ENCODE measurements at regions not wholly inside any gene's neighbourhood (a gene's known extent, or its start where the extent isn't known, plus 50 kb on each side); places are given as distances from the start of the nearest gene placed in this dataset.
"Not testable (repeated sequence)": the region's sequence is repeated elsewhere in the genome, so short reads cannot be mapped to it uniquely, and the experiment has no call there.

GRCh38 chr6:150694889-150695288 lies 95.2 kb downstream of the PLEKHG1 start:
- Histone ChIP-seq H3K27ac (no peak overlapping the region), H3K9me3 (no peaks in the 10 kb centered on the region), H3K4me3 (no peak overlapping the region), H3K36me3 (no peaks in the 10 kb centered on the region), H3K4me1 (ENCODE audit: insufficient read depth) (peaks cover 5% of the 10 kb centered on the region), H3K27me3 (no peaks in the 10 kb centered on the region)
- intact Hi-C loops (cut with DNase I): loop anchor here in 1 of 4 donors (10.0 kb wide), 1 partner anchor 100 kb away; no protein-coding TSS in a partner anchor
- TF ChIP-seq, protein P1, sequence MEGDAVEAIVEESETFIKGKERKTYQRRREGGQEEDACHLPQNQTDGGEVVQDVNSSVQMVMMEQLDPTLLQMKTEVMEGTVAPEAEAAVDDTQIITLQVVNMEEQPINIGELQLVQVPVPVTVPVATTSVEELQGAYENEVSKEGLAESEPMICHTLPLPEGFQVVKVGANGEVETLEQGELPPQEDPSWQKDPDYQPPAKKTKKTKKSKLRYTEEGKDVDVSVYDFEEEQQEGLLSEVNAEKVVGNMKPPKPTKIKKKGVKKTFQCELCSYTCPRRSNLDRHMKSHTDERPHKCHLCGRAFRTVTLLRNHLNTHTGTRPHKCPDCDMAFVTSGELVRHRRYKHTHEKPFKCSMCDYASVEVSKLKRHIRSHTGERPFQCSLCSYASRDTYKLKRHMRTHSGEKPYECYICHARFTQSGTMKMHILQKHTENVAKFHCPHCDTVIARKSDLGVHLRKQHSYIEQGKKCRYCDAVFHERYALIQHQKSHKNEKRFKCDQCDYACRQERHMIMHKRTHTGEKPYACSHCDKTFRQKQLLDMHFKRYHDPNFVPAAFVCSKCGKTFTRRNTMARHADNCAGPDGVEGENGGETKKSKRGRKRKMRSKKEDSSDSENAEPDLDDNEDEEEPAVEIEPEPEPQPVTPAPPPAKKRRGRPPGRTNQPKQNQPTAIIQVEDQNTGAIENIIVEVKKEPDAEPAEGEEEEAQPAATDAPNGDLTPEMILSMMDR (IDR thresholded peaks at IDR 0.05): no peak
- TF ChIP-seq POLR2A (IDR thresholded peaks at IDR 0.05): no peak
- no peak for TF ChIP-seq EP300 (IDR thresholded peaks at IDR 0.05)
- DNase-seq: no peak

GRCh38 chr6:150695652-150696051 lies 96.0 kb downstream of the PLEKHG1 start:
- no peaks in the 10 kb centered on the region for H3K36me3 ChIP-seq
- no peaks in the 10 kb centered on the region for H3K27me3 ChIP-seq
- intact Hi-C loops (cut with DNase I): loop anchor here in 1 of 4 donors (10.0 kb wide), 1 partner anchor 99 kb away; no protein-coding TSS in a partner anchor
- H3K4me3 ChIP-seq: no peak overlapping the region
- WGBS, 3 donors: 47 to 68% (median 54%) methylated on average over 2 of the region's 2 CpGs
- no peak overlapping the region for H3K27ac ChIP-seq
- peaks cover 5% of the 10 kb centered on the region for H3K4me1 ChIP-seq (ENCODE audit: insufficient read depth)
- no peak for TF ChIP-seq POLR2A (IDR thresholded peaks at IDR 0.05)
- no peak for TF ChIP-seq EP300 (IDR thresholded peaks at IDR 0.05)
- TF ChIP-seq, protein P1 (IDR thresholded peaks at IDR 0.05): no peak
- no peaks in the 10 kb centered on the region for H3K9me3 ChIP-seq
- DNase-seq: no peak

DNA sequence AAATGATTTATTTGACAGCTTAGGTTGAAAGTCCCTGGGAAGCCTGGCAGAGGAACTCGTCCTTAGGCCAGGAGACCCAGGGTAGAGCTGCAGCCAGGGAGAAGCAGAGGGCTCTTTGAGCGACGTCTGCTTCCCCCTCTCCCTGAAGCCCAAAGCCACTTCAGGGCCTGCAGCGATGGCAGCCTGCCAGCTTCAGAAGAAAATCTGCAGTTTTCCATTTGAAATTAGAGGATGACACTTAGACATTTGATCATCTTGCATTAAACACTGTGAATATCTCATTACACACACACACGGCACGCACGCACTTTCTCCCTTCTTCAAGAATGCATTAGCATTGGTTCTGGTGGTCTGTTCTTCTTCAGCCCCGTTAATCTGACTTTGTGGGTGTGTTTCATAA lies 96.5 kb downstream of the PLEKHG1 start:
- Histone ChIP-seq H3K4me1 (ENCODE audit: insufficient read depth) (peaks cover 5% of the 10 kb centered on the region), H3K4me3 (no peak overlapping the region), H3K27ac (no peak overlapping the region), H3K27me3 (no peaks in the 10 kb centered on the region), H3K36me3 (no peaks in the 10 kb centered on the region), H3K9me3 (no peaks in the 10 kb centered on the region)
- DNase-seq: no peak
- TF ChIP-seq EP300 (IDR thresholded peaks at IDR 0.05) (no peak), POLR2A (IDR thresholded peaks at IDR 0.05) (no peak)
- TF ChIP-seq, protein P1 (IDR thresholded peaks at IDR 0.05): no peak
- 62 to 80% (median 70%) methylated on average over 8 of the region's 8 CpGs for WGBS, 3 donors
- intact Hi-C loops (cut with DNase I): loop anchor here in 1 of 4 donors (10.0 kb wide), 1 partner anchor 99 kb away; no protein-coding TSS in a partner anchor

- WGBS, 3 donors: 96 to 98% (median 97%) methylated on average over 3 of the region's 3 CpGs
- H3K36me3 ChIP-seq; H3K27ac ChIP-seq; H3K4me1 ChIP-seq (ENCODE audit: insufficient read depth); DNase-seq; H3K4me3 ChIP-seq; H3K9me3 ChIP-seq; H3K27me3 ChIP-seq: not testable (repeated sequence)
- intact Hi-C loops (cut with DNase I): loop anchor here in 1 of 4 donors (10.0 kb wide), 1 partner anchor 98 kb away; no protein-coding TSS in a partner anchor
Observed at GRCh38 chr6:150696918-150697317, 97.2 kb downstream of the PLEKHG1 start.

- H3K27me3 ChIP-seq: no peaks in the 10 kb centered on the region
- WGBS, 3 donors: 89 to 94% (median 90%) methylated on average over 2 of the region's 2 CpGs
- DNase-seq: no peak
- no peak overlapping the region for H3K4me3 ChIP-seq
- no peaks in the 10 kb centered on the region for H3K36me3 ChIP-seq
- no peak overlapping the region for H3K27ac ChIP-seq
- intact Hi-C loops (cut with DNase I): loop anchor here in 1 of 4 donors (10.0 kb wide), 1 partner anchor 97 kb away; no protein-coding TSS in a partner anchor
- H3K4me1 ChIP-seq (ENCODE audit: insufficient read depth): peaks cover 5% of the 10 kb centered on the region
- no peaks in the 10 kb centered on the region for H3K9me3 ChIP-seq
- TF ChIP-seq EP300 (IDR thresholded peaks at IDR 0.05): no peak
- TF ChIP-seq, protein P1 (IDR thresholded peaks at IDR 0.05): no peak
- TF ChIP-seq POLR2A (IDR thresholded peaks at IDR 0.05): no peak
Observed at GRCh38 chr6:150697515-150697914, 97.8 kb downstream of the PLEKHG1 start.
